ENCODE measurements at regions not wholly inside any gene's neighbourhood (a gene's known extent, or its start where the extent isn't known, plus 50 kb on each side); places are given as distances from the start of the nearest gene placed in this dataset.
A peak's percentile ranks its signal among the peaks of the same experiment; 100 is the strongest.
"Not testable (repeated sequence)": the region's sequence is repeated elsewhere in the genome, so short reads cannot be mapped to it uniquely, and the experiment has no call there.

DNA sequence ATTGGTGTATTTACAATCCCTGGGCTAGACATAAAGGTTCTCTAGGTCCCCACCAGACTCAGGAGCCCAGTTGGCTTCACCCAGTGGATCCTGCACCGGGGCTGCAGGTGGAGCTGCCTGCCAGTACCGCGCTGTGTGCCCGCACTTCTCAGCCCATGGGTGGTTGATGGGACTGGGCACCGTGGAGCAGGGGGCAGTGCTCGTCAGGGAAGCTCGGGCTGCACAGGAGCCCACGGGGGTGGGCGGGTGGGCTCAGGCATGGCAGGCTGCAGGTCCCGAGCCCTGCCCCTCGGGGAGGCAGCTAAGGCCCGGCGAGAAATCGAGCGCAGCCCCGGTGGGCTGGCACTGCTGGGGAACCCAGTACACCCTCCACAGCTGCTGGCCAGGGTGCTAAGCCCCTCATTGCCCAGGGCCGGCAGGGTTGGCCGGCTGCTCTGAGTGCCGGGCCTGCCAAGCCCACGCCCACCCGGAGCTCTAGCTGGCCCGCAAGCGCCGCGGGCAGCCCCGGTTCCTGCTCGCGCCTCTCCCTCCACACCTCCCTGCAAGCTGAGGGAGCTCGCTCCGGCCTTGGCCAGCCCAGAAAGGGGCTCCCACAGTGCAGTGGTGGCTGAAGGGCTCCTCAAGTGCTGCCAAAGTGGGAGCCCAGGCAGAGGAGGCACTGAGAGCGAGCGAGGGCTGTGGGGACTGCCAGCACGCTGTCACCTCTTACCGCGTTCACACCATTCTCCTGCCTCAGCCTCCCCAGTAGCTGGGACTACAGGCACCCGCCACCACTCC lies 353.5 kb upstream of the HS6ST1 start:
- DNase-seq (ENCODE audit: low spot score) = peak; percentile 22
- intact Hi-C loops (cut with DNase I) = not testable (repeated sequence)

DNA sequence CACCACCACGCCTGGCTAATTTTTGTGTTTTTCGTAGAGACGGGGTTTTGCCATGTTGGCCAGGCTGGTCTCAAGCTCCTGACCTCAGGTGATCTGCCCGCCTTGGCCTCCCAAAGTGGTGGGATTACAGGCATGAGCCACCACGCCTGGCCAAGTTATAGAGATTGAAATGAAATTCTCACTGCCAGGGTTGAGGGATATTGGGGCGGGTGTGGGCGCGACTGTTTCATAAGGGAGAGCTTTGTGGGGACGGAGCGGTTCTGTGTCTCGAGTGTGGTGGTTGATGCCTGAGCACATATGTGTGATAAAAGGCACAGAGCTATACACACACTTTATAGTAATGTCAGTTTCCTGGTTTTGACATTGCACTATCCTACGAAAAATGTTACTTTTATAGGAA lies 361.0 kb upstream of the HS6ST1 start:
- DNase-seq (ENCODE audit: low spot score) = peak; percentile 22
- intact Hi-C loops (cut with DNase I) = not testable (repeated sequence)

DNA sequence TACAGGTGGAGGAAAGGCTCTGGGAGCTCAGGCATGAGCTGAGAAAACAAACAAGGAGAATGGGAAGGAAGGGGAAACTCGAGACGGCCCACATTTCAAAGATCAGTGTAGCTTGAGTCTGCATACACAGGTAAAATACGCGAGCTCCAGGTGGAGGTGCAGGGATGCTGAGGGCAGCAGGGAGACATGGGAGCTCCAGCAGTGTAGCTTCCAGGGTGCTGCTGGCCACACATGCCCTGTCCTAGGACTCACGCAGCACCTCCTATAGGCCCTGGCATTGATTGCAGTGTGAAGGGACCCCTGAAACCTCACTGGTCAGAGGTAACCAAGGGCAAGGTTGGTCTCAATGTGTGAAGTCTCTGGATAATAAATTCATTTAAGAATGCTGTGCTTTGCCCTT lies 362.8 kb upstream of the HS6ST1 start:
- intact Hi-C loops (cut with DNase I) = no loop called here
- DNase-seq (ENCODE audit: low spot score) = peak; percentile 35

DNA sequence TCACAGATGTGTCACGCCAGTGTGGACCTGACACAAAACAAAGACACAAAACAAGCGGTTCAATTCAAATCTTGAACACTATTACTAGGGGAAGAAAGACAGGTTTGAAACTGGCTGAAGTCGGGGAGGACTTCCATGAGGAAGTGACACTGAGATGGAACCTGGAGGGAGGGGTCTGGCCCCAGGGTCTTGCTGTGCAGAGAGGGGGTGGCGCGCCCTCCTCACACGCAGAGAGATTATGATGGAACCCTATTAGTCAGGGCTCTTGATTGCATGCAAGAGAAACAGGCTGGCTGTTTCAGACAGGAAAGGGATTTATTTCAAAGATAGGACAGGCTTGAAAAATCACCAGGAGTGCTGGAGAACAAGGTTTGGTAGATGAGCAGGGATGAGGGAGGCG lies 363.6 kb upstream of the HS6ST1 start:
- intact Hi-C loops (cut with DNase I) = no loop called here
- peak; percentile 14 for DNase-seq (ENCODE audit: low spot score)

DNA sequence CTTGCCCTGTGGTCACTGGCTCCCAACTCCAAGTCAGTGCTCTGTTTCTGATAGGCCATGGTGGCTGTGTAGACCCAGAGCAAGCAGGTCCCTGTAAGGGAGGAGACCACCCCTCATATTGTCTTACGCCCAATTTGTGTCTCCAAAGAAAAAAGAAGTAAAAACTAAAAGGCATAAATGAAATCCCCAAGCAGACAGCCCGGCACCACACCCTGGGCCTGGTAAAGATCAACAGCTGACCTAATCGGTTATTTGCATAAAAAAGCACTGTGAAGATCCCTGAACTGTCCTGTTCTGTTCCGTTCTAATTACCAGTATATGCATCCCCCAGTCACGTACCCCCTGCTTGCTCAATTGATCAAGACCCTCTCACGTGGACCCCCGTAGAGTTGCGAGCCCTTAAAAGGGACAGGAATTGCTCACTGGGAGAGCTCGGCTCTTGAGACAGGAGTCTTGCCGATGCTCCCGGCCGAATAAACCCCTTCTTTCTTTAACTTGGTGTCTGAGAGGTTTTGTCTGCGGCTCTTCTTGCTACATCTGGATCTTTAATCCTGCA lies 364.1 kb upstream of the HS6ST1 start:
- DNase-seq (ENCODE audit: low spot score) = peak; percentile 26

DNA sequence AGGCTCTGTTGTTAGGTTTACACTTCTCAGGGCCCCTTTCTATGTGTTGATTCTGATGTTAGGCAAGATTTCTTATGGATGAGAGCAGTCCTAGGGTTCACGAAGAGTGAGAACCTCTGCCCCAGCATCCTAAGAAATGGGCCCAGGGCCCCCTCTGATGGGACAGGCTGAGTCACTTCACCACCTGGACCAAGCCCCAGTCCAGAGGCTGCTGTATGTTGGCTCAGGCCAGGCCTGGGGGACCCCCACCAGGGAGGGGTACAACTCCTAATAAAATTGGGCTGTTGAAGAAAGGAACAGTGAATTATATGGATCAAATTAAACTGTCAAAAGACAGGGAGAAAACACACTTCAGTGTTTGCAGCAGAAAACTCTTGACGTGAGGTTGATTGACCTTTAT lies 365.9 kb upstream of the HS6ST1 start:
- DNase-seq (ENCODE audit: low spot score) = no peak
- intact Hi-C loops (cut with DNase I) = no loop called here

More for the DNA sequence above, 364.1 kb upstream of the HS6ST1 start:
- intact Hi-C loops (cut with DNase I) = no loop called here

DNA sequence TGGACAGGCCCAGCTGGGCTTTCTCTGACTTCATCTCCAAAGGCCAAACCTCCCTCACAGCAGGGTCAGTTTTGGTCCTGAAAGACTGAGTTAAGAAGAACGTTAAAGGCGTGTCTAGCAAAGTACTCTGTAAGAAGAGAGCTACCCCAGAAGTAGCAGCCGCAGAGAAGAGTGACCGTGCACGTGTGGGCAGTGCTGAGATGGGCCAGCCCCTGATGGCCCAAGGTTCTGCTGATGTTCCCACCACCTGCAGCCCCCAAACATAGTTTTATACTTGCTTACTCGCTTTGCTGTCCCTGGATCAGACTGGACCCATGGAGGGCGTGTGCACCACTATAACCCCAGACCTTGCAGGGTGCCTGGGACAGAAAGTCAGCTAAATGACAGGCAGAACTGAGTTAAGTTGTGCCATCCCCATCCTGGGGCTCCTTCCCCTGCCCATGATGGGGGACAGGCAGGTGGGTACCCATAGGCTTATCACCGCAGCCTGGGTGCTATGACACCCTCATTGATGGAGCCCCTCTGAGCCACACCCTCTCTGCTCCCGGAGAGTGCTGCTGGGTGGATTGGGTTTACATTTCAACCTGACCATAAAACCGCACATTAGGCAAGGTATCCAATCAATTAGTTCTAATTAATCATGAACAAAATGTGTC lies 367.3 kb upstream of the HS6ST1 start:
- intact Hi-C loops (cut with DNase I) = no loop called here
- peak; percentile 55 for DNase-seq (ENCODE audit: low spot score)

DNA sequence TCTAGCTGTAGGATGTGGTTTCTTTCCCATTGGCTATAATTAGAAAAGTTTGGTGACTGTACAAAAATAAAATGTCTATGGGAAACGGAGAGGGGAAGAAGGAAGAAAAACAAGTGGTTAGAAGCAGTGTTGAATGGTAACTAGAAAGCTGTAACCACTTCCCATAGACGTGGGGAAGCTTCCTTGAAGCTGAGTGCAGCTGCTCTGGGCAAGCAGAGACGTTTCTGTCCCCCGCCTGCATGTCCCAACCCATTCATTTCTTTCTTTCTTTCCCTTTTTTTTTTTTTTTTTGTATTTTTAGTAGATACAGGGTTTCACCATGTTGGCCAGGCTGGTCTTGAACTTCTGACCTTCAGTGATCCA lies 367.8 kb upstream of the HS6ST1 start:
- intact Hi-C loops (cut with DNase I) = no loop called here
- no peak for DNase-seq (ENCODE audit: low spot score)

DNA sequence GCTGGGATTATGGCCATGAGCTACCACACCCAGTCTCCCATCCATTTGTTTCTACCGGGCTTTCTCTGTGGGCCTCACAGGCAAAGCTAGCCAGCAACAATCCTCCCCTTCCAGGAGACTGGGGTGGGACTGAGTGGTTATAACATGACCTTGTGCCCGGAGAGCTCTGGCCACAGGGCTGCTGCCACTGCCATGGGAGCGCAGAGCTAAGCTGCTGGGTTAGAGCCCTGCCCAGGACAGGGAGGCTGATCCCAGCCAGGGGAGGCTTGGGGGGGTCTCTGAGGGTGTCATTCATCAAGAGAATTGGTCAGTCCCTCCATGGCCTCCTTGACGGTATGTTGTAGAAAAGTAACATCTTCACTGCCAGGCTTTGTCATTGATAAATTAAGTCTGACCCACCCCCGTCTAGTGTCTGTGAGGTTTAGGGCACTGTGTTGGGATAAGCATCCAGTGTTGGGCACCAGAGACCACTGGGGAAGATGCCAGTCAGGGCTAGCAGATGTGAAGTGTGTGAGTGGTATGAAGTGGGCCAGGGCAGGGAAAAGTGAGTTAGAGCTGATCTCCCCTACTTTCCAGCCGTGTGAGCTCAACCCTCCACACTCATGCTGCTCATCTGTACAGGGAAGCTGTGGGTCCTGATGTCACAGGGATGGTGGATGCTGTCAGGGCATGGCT lies 368.4 kb upstream of the HS6ST1 start:
- no peak for DNase-seq (ENCODE audit: low spot score)
- intact Hi-C loops (cut with DNase I) = no loop called here

DNA sequence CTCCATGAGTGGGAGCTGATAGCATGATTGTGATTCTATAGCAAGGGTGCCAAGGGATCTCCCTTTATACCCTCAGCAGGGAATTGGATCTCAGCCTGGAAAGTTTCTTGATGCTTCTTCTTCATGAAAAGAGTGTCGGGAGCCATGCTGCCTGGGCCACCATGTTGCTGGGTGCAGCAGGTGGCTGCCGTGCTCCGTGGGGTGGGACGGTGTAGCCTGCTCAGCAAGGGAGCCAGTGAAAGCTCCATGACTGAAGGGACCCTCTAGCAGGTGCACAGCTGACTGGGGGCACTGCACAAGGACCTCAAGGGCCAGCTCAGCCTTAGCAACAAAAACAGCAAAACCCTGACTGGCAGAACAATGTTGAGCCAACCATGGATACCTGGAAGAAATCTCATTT lies 368.9 kb upstream of the HS6ST1 start:
- intact Hi-C loops (cut with DNase I) = no loop called here
- DNase-seq (ENCODE audit: low spot score) = peak; percentile 64

DNA sequence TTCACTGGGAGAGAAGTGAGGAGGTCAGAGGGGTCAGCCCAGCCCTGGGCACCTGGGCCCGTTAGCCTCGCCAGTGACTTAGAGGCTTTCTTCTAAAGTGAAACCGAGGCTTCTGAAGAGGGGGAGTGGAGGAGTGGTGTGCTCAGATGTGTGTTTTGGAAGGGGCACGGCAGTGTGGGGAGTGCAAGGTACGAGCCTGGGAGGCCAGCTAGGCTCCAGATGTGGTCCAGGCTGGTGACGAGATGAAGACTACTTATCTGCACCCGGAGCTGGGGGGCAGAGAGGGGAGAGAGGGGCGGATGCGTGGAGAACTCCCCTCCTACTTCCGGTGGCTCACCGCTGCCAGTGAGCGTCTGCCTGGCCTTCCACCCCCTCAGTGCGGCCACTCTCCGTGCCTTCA lies 371.3 kb upstream of the HS6ST1 start:
- intact Hi-C loops (cut with DNase I) = no loop called here
- DNase-seq (ENCODE audit: low spot score) = no peak

DNA sequence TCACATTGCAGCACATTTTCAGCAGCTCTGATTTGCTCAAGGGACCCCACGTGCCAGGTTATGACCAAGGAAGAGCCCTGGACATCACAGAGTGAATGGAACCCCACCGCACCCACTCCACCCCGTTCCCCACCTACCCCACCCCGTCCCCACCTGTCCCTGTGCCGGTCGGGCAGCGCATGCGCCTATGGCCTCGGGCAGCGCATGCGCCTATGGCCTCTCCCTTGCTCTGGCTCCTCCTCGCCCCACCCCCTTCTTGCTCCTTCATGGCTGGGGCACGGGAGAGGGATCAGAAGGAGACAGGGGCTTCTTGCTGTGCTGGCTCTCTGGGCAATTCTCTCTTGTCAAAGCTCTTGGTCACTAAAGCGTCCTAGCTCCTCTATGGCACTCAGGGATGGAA lies 371.8 kb upstream of the HS6ST1 start:
- DNase-seq (ENCODE audit: low spot score) = no peak

DNA sequence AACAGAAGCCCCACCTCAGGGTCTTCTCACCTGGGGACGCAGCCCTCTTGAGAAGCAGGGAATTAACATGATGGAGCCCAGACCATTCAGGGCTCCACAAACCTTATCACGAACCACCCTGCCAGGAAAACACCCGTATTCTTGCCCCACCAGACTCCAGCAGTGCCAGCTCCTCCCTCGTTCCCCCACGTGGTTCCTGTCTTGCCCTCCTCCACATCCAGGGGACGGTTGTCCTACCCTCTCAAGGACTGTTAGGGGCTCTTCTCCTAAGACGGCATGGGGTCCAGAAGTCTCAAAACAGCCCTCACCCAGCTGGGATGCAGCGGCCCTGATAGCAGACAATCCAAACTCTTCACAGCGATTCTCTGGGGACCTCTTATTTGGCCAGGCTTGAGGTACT lies 372.2 kb upstream of the HS6ST1 start:
- intact Hi-C loops (cut with DNase I) = no loop called here
- DNase-seq (ENCODE audit: low spot score) = peak; percentile 51

More for the DNA sequence above, 371.8 kb upstream of the HS6ST1 start:
- intact Hi-C loops (cut with DNase I) = no loop called here

DNA sequence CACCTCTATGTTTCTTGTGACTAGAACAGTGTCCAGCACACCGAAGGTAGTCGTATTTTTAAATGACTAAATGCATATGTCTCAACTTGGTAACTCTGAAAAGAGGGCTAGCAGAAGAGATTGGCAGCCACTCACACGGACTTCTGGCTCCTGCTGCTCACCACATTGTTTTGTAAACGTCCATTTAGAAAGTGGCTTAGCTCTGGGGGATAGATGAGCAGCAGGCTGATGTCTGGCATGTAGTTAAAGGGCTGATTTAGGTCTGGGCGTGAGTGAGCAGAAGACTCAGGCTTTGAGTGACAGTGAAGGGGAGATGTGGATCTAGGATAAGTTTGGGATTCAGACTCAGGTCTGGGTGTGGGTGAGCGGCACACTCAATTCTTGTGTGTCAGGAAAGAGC lies 372.9 kb upstream of the HS6ST1 start:
- DNase-seq (ENCODE audit: low spot score) = peak; percentile 56
- intact Hi-C loops (cut with DNase I) = no loop called here

DNA sequence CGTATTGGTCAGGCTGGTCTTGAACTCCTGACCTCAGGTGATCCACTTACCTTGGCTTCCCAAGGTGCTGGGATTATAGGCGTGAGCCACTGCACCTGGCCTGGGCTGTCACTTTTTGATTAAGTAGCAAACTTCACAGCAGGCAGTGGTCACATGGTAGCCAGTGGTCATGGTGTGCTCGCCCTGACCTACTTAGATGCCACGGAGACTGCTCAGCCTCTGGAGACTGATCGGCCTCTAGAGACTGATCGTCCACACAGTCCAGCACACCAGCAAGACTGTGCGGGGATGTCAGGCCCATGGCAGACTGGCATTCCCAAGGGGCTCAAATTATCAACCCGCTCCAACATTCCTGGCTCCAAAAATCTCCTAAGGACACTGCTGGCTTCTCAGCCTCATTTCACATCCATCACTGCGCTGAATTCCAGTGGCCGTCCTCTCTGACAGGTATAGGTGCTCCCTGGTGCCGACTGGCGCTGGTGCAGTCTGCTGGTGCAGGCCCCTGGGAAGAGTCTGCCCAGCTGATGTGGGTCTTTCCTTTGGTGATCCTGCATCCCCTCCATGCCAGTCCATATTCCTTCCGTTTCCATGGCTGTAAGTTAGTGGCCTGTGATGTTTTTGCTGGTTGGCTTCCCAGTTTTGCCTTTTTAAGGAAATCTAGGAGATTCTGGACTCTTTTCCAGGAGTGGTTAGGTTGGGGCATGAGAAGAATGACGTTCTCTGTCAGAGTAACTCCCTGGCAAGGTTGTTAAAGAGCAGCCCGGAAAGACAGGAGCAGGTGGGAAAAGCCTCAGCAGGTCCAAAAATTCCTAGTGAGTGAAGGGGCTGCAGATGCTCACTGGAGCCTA lies 374.5 kb upstream of the HS6ST1 start:
- intact Hi-C loops (cut with DNase I) = no loop called here
- DNase-seq (ENCODE audit: low spot score) = peak; percentile 55

DNA sequence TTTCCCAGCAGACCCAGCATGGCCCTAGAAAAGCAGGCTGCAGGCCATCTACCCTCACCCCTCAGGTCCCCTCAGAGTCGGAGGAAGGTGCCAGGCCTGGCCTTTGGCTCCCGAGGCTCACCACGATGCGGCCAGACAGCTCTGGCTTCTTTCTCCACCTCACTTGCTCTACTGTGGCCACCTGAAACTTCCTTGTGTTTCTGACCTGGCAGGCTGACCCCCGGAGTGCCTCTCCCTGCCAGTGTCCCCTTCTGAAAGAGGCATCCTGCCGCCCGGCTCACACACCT lies 375.0 kb upstream of the HS6ST1 start:
- intact Hi-C loops (cut with DNase I) = no loop called here
- peak; percentile 56 for DNase-seq (ENCODE audit: low spot score)

DNA sequence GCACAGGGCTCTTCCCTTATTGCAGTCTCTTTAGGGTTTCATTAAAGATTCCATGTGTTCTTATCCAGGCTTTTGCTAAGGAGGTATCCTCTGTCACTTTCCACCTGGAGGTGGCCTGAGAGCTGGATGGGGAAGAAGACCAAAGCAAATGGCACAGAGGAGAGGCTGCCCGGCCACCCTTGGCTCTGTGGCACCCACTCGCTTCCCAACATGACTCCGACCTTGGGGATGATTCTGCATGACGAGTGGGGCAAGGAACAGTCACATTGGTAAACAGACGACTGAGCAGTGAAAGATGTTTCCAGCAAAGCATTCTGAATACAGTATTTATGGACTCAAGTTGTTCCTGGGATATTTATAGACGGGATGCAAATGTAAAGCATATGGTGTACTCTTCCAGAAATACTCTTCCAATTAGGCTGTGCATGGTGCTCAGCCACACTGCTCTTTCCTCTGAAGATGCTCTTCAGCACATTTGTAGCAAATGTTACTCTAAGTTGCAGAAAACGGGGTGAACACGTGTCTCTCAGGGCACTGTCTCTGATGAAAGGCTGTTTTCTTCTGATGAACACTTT lies 377.1 kb upstream of the HS6ST1 start:
- DNase-seq (ENCODE audit: low spot score) = no peak
- intact Hi-C loops (cut with DNase I) = no loop called here

DNA sequence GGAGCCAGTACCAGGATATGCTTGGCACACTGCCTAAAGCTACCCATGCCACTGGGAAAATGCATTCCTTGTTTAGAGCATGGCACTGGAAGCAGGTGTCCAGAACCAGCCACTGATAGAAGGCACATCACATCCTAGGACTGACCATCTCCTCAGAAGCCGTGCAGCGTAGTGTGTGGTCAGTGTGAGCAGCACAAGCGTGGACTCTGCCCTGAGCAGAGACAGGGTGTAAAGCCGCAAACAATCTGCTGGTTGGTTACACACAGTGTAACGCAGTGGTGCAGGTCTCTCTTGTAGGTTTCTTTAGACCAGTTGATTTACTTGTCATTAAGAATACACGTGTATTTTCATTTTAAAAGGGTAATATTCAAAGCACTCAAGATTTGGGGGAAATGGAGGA lies 377.8 kb upstream of the HS6ST1 start:
- no peak for DNase-seq (ENCODE audit: low spot score)
- intact Hi-C loops (cut with DNase I) = no loop called here

DNA sequence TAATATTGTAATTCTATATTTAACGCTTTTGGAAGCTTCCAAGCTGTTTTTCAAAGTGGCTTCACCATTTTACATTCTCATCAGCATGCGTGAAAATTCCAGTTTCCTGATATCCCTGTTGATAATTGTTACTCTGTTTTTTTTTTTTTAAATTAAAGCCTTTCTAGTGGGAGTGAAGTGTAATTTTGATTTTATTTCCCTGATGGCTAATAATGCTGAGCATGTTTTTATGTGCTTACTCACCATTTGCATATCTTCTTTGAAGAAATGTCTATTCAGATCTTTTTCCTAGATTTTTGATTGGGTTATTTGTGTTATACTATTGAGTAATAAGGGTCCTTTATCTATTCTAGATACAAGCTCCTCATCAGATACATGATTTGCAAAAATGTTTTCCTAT lies 382.8 kb upstream of the HS6ST1 start:
- intact Hi-C loops (cut with DNase I) = no loop called here

DNA sequence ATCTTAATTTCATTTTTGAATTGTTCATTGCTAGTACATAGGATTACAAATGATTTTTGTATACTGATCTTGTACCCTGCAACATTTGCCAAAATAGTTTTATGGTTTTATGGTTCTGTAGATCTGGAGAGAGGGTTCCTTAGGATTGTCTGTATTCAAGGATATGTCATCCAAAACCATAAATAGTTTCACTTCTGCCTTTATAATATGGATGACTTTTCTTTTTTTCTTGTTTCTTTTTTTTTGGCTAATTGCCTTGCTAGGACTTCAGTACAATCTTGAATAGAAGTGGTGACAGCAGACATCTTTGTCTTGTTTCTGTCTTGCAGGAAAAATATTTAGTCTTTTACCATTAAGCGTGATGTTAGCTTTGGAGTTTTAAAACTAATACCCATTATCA lies 383.9 kb upstream of the HS6ST1 start:
- no peak for DNase-seq (ENCODE audit: low spot score)
- intact Hi-C loops (cut with DNase I) = no loop called here

More for the DNA sequence above, 382.8 kb upstream of the HS6ST1 start:
- DNase-seq (ENCODE audit: low spot score) = no peak
